ENCODE measurements at regions not wholly inside any gene's neighbourhood (a gene's known extent, or its start where the extent isn't known, plus 50 kb on each side); places are given as distances from the start of the nearest gene placed in this dataset.

DNA sequence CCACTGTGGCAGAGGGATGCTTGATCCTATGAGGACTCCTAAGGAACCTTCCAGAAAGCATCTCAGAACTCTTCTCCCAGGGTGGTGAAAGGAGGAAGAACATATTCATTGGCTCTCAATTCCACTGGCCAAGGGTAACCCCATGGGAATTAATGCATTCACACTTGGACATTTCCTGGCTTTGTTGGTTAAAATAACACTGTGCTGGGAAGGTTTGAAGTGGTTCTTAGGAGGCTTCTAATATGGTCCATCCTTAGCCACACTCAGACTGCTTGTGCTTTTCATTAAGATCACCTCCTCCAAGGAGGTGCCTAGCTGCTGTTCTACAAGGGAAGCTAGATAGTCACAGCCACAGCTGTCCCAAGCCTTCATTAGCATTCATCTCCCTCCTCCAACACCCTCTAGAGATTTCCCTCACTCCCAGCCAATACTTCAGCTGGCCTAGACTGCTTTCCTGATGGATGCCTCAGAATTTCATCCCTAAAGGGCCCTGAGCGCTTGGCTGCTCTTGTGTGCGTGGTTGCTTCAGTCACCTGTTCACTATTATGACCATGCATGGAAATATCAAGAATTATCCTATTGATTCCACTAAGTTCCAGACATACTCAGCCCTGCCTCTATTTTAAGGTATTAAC lies 544.4 kb downstream of the PLPP3 start:
- no TSS peak for BruUV-seq (replicated peaks)
- Mint-ChIP-seq H3K36me3 (ENCODE audit: insufficient read depth, unreplicated experiment) (no peaks in the 10 kb centered on the region), H3K27ac (ENCODE audit: unreplicated experiment) (no peak overlapping the region), H3K4me3 (ENCODE audit: low read depth, unreplicated experiment) (no peak overlapping the region), H3K4me1 (ENCODE audit: low read depth, unreplicated experiment) (no peaks in the 10 kb centered on the region), H3K9me3 (ENCODE audit: low read depth, unreplicated experiment) (peaks cover 11% of the 10 kb centered on the region), H3K27me3 (ENCODE audit: unreplicated experiment) (peaks cover 18% of the 10 kb centered on the region)
- TF ChIP-seq, protein P1, sequence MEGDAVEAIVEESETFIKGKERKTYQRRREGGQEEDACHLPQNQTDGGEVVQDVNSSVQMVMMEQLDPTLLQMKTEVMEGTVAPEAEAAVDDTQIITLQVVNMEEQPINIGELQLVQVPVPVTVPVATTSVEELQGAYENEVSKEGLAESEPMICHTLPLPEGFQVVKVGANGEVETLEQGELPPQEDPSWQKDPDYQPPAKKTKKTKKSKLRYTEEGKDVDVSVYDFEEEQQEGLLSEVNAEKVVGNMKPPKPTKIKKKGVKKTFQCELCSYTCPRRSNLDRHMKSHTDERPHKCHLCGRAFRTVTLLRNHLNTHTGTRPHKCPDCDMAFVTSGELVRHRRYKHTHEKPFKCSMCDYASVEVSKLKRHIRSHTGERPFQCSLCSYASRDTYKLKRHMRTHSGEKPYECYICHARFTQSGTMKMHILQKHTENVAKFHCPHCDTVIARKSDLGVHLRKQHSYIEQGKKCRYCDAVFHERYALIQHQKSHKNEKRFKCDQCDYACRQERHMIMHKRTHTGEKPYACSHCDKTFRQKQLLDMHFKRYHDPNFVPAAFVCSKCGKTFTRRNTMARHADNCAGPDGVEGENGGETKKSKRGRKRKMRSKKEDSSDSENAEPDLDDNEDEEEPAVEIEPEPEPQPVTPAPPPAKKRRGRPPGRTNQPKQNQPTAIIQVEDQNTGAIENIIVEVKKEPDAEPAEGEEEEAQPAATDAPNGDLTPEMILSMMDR (IDR thresholded peaks at IDR 0.05; ENCODE audit: unreplicated experiment): no peak
- DNase-seq: no peak
- intact Hi-C loops (cut with micrococcal nuclease; ENCODE audit: unreplicated experiment): no loop called here
- CTCF ChIA-PET: no interaction called here

GRCh38 chr1:56034222-56034621 lies 545.1 kb downstream of the PLPP3 start:
- TF ChIP-seq, protein P1 (IDR thresholded peaks at IDR 0.05; ENCODE audit: unreplicated experiment): no peak
- DNase-seq: no peak
- no TSS peak for BruUV-seq (replicated peaks)
- H3K36me3 Mint-ChIP-seq (ENCODE audit: insufficient read depth, unreplicated experiment): no peaks in the 10 kb centered on the region
- no peak overlapping the region for H3K27ac Mint-ChIP-seq (ENCODE audit: unreplicated experiment)
- intact Hi-C loops (cut with micrococcal nuclease; ENCODE audit: unreplicated experiment): no loop called here
- CTCF ChIA-PET: no interaction called here
- peaks cover 18% of the 10 kb centered on the region for H3K27me3 Mint-ChIP-seq (ENCODE audit: unreplicated experiment)
- H3K4me3 Mint-ChIP-seq (ENCODE audit: low read depth, unreplicated experiment): no peak overlapping the region
- H3K4me1 Mint-ChIP-seq (ENCODE audit: low read depth, unreplicated experiment): no peaks in the 10 kb centered on the region
- H3K9me3 Mint-ChIP-seq (ENCODE audit: low read depth, unreplicated experiment): peaks cover 11% of the 10 kb centered on the region

- no peaks in the 10 kb centered on the region for H3K4me1 Mint-ChIP-seq (ENCODE audit: low read depth, unreplicated experiment)
- no peak overlapping the region for H3K4me3 Mint-ChIP-seq (ENCODE audit: low read depth, unreplicated experiment)
- H3K27me3 Mint-ChIP-seq (ENCODE audit: unreplicated experiment): peaks cover 10% of the 10 kb centered on the region
- no TSS peak for BruUV-seq (replicated peaks)
- no peak overlapping the region for H3K27ac Mint-ChIP-seq (ENCODE audit: unreplicated experiment)
- CTCF ChIA-PET: no interaction called here
- H3K9me3 Mint-ChIP-seq (ENCODE audit: low read depth, unreplicated experiment): peaks cover 8% of the 10 kb centered on the region
- DNase-seq: no peak
- intact Hi-C loops (cut with micrococcal nuclease; ENCODE audit: unreplicated experiment): no loop called here
- TF ChIP-seq, protein P1 (IDR thresholded peaks at IDR 0.05; ENCODE audit: unreplicated experiment): no peak
- no peaks in the 10 kb centered on the region for H3K36me3 Mint-ChIP-seq (ENCODE audit: insufficient read depth, unreplicated experiment)
Observed at GRCh38 chr1:56033321-56034037, 545.9 kb downstream of the PLPP3 start.

DNA sequence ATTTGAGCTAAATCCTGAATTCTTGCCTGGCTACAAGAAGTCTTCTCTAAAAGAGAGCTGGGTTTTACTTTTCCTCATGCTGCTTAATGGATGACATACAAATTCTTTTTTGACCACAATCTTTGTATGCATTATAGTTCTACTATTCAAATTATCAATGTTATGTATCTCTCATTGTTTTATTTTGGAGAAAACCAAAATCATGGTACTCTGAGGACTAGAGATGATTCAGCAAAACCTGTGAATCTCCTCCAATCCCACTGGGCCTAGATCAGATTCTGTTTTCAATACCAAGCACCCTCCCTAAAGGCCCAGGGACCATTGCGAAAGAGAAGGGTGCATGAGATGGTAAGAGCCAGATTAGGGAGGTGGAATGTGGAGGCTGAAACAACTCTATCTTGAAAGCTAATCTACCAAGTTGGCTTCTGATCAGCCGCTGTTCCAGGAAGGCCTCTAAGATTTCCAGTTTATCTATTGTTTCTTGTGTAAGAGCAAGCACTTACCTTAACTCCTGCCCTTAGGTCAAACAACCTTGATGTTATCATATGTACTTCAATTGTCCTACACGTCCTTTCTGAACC lies 547.2 kb downstream of the PLPP3 start:
- no TSS peak for BruUV-seq (replicated peaks)
- H3K9me3 Mint-ChIP-seq (ENCODE audit: low read depth, unreplicated experiment): peaks cover 3% of the 10 kb centered on the region
- H3K4me1 Mint-ChIP-seq (ENCODE audit: low read depth, unreplicated experiment): no peaks in the 10 kb centered on the region
- DNase-seq: no peak
- intact Hi-C loops (cut with micrococcal nuclease; ENCODE audit: unreplicated experiment): no loop called here
- no peaks in the 10 kb centered on the region for H3K36me3 Mint-ChIP-seq (ENCODE audit: insufficient read depth, unreplicated experiment)
- no peak overlapping the region for H3K27ac Mint-ChIP-seq (ENCODE audit: unreplicated experiment)
- CTCF ChIA-PET: no interaction called here
- H3K4me3 Mint-ChIP-seq (ENCODE audit: low read depth, unreplicated experiment): no peak overlapping the region
- H3K27me3 Mint-ChIP-seq (ENCODE audit: unreplicated experiment): no peaks in the 10 kb centered on the region
- TF ChIP-seq, protein P1 (IDR thresholded peaks at IDR 0.05; ENCODE audit: unreplicated experiment): no peak

All from Calu3 (cell line).